K562 (cell line): ENCODE measurements at regions not wholly inside any gene's neighbourhood (a gene's known extent, or its start where the extent isn't known, plus 50 kb on each side); places are given as distances from the start of the nearest gene placed in this dataset.

Source experiments
- CTCF ChIP-seq, 3 experiments: IDR thresholded peaks in 2 of 3; conservative IDR thresholded peaks in 1 of 3; 2 replicates each; pipeline ENCODE4 v1.5.1; 2011 to 2012; ENCODE audit warnings: low read length in 3 of 3, mild to moderate bottlenecking in 3 of 3, control low read depth in 2 of 3, improper control_type of control experiment in 1 of 3, inconsistent platforms in 1 of 3, low read depth in 1 of 3, mixed read lengths in 1 of 3, moderate library complexity in 1 of 3; ENCODE audit not compliant: insufficient read depth in 2 of 3
- E2F6 ChIP-seq, 2 experiments: IDR thresholded peaks; 2 replicates each; pipeline ENCODE4 v1.6.1; 2011; ENCODE audit warnings: borderline replicate concordance in 1 of 2, control low read depth in 1 of 2, low read depth in 1 of 2, low read length in 1 of 2, mild to moderate bottlenecking in 1 of 2, mixed read lengths in 1 of 2, moderate library complexity in 1 of 2; ENCODE audit not compliant: insufficient read depth in 1 of 2, insufficient read length in 1 of 2, poor library complexity in 1 of 2, severe bottlenecking in 1 of 2; ENCODE audit errors: extremely low read depth in 1 of 2
- EGR1 ChIP-seq: fragments of 450-650 bp; conservative IDR thresholded peaks from 2 replicates; pipeline ENCODE4 v1.6.1; 2017; ENCODE audit warnings: mild to moderate bottlenecking
- HDAC2 ChIP-seq: fragments of 450-650 bp; IDR thresholded peaks from 2 replicates; pipeline ENCODE4 v1.6.1; 2016; ENCODE audit warnings: mild to moderate bottlenecking
- HLTF ChIP-seq: fragments of 450-650 bp; IDR thresholded peaks from 2 replicates; pipeline ENCODE4 v1.6.1; 2016
- HNRNPL ChIP-seq: fragments of 200-400 bp; formaldehyde crosslinking; IDR thresholded peaks from 2 replicates; pipeline ENCODE4 v1.6.1; 2017; ENCODE audit warnings: low read depth, mild to moderate bottlenecking, low read length
- ILK ChIP-seq: fragments of 450-650 bp; IDR thresholded peaks from 2 replicates; pipeline ENCODE4 v1.6.1; 2016; ENCODE audit warnings: missing genetic modification characterization, low read depth, mild to moderate bottlenecking, missing compliant biosample characterization, moderate library complexity, borderline replicate concordance
- MAFF ChIP-seq: IDR thresholded peaks from 2 replicates; pipeline ENCODE4 v1.6.1; 2012; ENCODE audit warnings: low read length, improper control_type of control experiment
- NCOR1 ChIP-seq: fragments of 450-650 bp; IDR thresholded peaks from 2 replicates; pipeline ENCODE4 v1.6.1; 2016; ENCODE audit warnings: mild to moderate bottlenecking, moderate library complexity
- NRF1 ChIP-seq, 2 experiments: fragments of 450-650 bp; IDR thresholded peaks in 1 of 2; conservative IDR thresholded peaks in 1 of 2; 2 replicates each; pipeline ENCODE4 v1.6.1; 2014; ENCODE audit warnings: mild to moderate bottlenecking in 2 of 2
- PCBP2 ChIP-seq: fragments of 200-400 bp; formaldehyde crosslinking; IDR thresholded peaks from 2 replicates; pipeline ENCODE4 v1.6.1; 2018; ENCODE audit warnings: low read length, low read depth, mild to moderate bottlenecking, moderate library complexity; ENCODE audit not compliant: poor library complexity, severe bottlenecking
- POLR2H ChIP-seq: IDR thresholded peaks from 2 replicates; pipeline ENCODE4 v1.6.1; 2016; ENCODE audit warnings: missing genetic modification characterization, low read depth, mild to moderate bottlenecking, control low read depth, missing compliant biosample characterization, moderate library complexity
- SIN3B ChIP-seq: fragments of 450-650 bp; IDR thresholded peaks from 2 replicates; pipeline ENCODE4 v1.6.1; 2017; ENCODE audit warnings: low read depth, mild to moderate bottlenecking, moderate library complexity
- SRSF1 ChIP-seq: fragments of 200-400 bp; formaldehyde crosslinking; IDR thresholded peaks from 2 replicates; pipeline ENCODE4 v1.6.1; 2017; ENCODE audit warnings: mild to moderate bottlenecking, low read depth, low read length, moderate library complexity
- SRSF7 ChIP-seq: fragments of 200-400 bp; formaldehyde crosslinking; optimal IDR thresholded peaks from 2 replicates; pipeline ENCODE3; 2017; ENCODE audit warnings: mild to moderate bottlenecking, low read depth, low read length
- TEAD1 ChIP-seq, 2 experiments: fragments of 450-650 bp in 1 of 2; sonication (generic) in 1 of 2; formaldehyde crosslinking; IDR thresholded peaks; 2 replicates each; pipeline versions ENCODE4 v1.4.0 to v1.8.0; 2020 to 2022; ENCODE audit warnings: mild to moderate bottlenecking in 2 of 2, missing genetic modification reagents in 1 of 2
- VEZF1 ChIP-seq: fragments of 200-800 bp; sonication (Bioruptor generic); IDR thresholded peaks from 2 replicates; pipeline ENCODE4 v1.6.1; 2017; ENCODE audit warnings: missing genetic modification characterization, missing compliant biosample characterization
- ZBTB9 ChIP-seq: fragments of 450-650 bp; formaldehyde crosslinking; IDR thresholded peaks from 2 replicates; pipeline ENCODE4 v1.4.0; 2020; ENCODE audit warnings: mild to moderate bottlenecking, moderate library complexity
- ZEB2 ChIP-seq: fragments of 450-650 bp; IDR thresholded peaks from 2 replicates; pipeline ENCODE4 v1.6.1; 2016
- ZNF121 ChIP-seq: sonication (generic); formaldehyde crosslinking; conservative IDR thresholded peaks from 2 replicates; pipeline ENCODE4 v1.8.0; 2022; ENCODE audit warnings: missing genetic modification reagents
- ZNF23 ChIP-seq: fragments of 250-450 bp; sonication (Bioruptor Pico); IDR thresholded peaks from 2 replicates; pipeline ENCODE4 v1.4.0; 2020; ENCODE audit warnings: mild to moderate bottlenecking
- ZNF766 ChIP-seq: fragments of 200-800 bp; sonication (Bioruptor generic); conservative IDR thresholded peaks from 2 replicates; pipeline ENCODE4 v1.6.1; 2016; ENCODE audit warnings: missing genetic modification characterization, missing compliant biosample characterization

GRCh38 chr1:30134466-30135217, 588.7 kb downstream of the MATN1 start (continued):
- TF ChIP-seq CTCF (IDR thresholded peaks at IDR 0.05 in 2 of 3, conservative IDR thresholded peaks at IDR 0.05 in 1 of 3; ENCODE audit: insufficient read depth in 2 of 3, low read depth in 1 of 3, low read length in 3 of 3) (no peak), VEZF1 (CRISPR knock-in tag) (peak; percentile 30; the same call in 1 of the 2 replicates), HNRNPL (no peak), MAFF (no peak), PCBP2 (no peak), TEAD1 (CRISPR knock-in tag; IDR thresholded peaks at IDR 0.05) (no peak), ZNF23 (CRISPR knock-in tag) (no peak), ILK (no peak), SRSF1 (no peak), HLTF (no peak), POLR2H (tag) (no peak), ZEB2 (no peak), EGR1 (peak; percentile 76), ZNF121 (CRISPR knock-in tag) (no peak), SRSF7 (no peak), E2F6 (IDR thresholded peaks at IDR 0.05; ENCODE audit: borderline replicate concordance in 1 of 2, extremely low read depth in 1 of 2, insufficient read depth in 1 of 2, insufficient read length in 1 of 2, low read depth in 1 of 2, low read length in 1 of 2, poor library complexity in 1 of 2, severe bottlenecking in 1 of 2) (no peak), HDAC2 (0 out of 2 replicates have a peak, but pooled peaks have one; percentile 44), NCOR1 (no peak), ZNF766 (CRISPR knock-in tag) (no peak), ZBTB9 (CRISPR knock-in tag) (no peak), NRF1 (conservative IDR thresholded peaks at IDR 0.05 in 1 of 2, IDR thresholded peaks at IDR 0.05 in 1 of 2) (no peak), SIN3B (no peak)
